NCI-H187 treated with DMSO at 0.1 percent for 48 hours (cell line): ENCODE measurements at regions not wholly inside any gene's neighbourhood (a gene's known extent, or its start where the extent isn't known, plus 50 kb on each side); places are given as distances from the start of the nearest gene placed in this dataset.

Source experiments
- DNase-seq: peaks from one replicate; lab custom pipeline; 2025; lab: John Stamatoyannopoulos, UW

- peak; percentile 17 for DNase-seq
Observed at GRCh38 chr1:57866998-57867397, 443.1 kb upstream of the DAB1 start.

GRCh38 chr1:57860931-57861565, 437.2 kb upstream of the DAB1 start:
- DNase-seq = no peak

- no peak for DNase-seq
Observed at GRCh38 chr1:57860325-57860724, 436.5 kb upstream of the DAB1 start.

- DNase-seq = no peak
Observed at GRCh38 chr1:57858740-57859139, 434.9 kb upstream of the DAB1 start.

- no peak for DNase-seq
Observed at GRCh38 chr1:57857809-57858208, 433.9 kb upstream of the DAB1 start.

GRCh38 chr1:57854436-57854835, 430.6 kb upstream of the DAB1 start:
- no peak for DNase-seq

- DNase-seq = no peak
Observed at GRCh38 chr1:57850176-57850940, 426.5 kb upstream of the DAB1 start.

- no peak for DNase-seq
Observed at GRCh38 chr1:57848406-57848805, 424.5 kb upstream of the DAB1 start.

- DNase-seq = no peak
Observed at GRCh38 chr1:57845041-57845440, 421.2 kb upstream of the DAB1 start.

GRCh38 chr1:57844382-57844980, 420.6 kb upstream of the DAB1 start:
- no peak for DNase-seq

- DNase-seq = no peak
Observed at GRCh38 chr1:57843760-57844159, 419.9 kb upstream of the DAB1 start.

- DNase-seq = peak; percentile 65
Observed at GRCh38 chr1:57839526-57839925, 415.7 kb upstream of the DAB1 start.

- peak; percentile 30 for DNase-seq
Observed at GRCh38 chr1:57839067-57839466, 415.2 kb upstream of the DAB1 start.

- DNase-seq = no peak
Observed at GRCh38 chr1:57835620-57836019, 411.8 kb upstream of the DAB1 start.

GRCh38 chr1:57833296-57833695, 409.4 kb upstream of the DAB1 start:
- no peak for DNase-seq

GRCh38 chr1:57832612-57833011, 408.8 kb upstream of the DAB1 start:
- no peak for DNase-seq

GRCh38 chr1:57831624-57832023, 407.8 kb upstream of the DAB1 start:
- DNase-seq = no peak

GRCh38 chr1:57826535-57826934, 402.7 kb upstream of the DAB1 start:
- no peak for DNase-seq

- DNase-seq = no peak
Observed at GRCh38 chr1:57824535-57824934, 400.7 kb upstream of the DAB1 start.

- no peak for DNase-seq
Observed at GRCh38 chr1:57820356-57821095, 396.7 kb upstream of the DAB1 start.

GRCh38 chr1:57819893-57820292, 396.0 kb upstream of the DAB1 start:
- no peak for DNase-seq

- no peak for DNase-seq
Observed at GRCh38 chr1:57803586-57803985, 379.7 kb upstream of the DAB1 start.

- no peak for DNase-seq
Observed at GRCh38 chr1:57800376-57800775, 376.5 kb upstream of the DAB1 start.
